KMS-11 (cell line): ENCODE measurements at regions not wholly inside any gene's neighbourhood (a gene's known extent, or its start where the extent isn't known, plus 50 kb on each side); places are given as distances from the start of the nearest gene placed in this dataset.

ENCODE experiments used
- H2AFZ ChIP-seq: fragments of 200-600 bp; sonication (generic); 2 replicates; pipeline ENCODE4 v1.6.1; 2016; ENCODE audit warnings: antibody characterized with exemption, mixed run types, low read depth
- H3K27ac ChIP-seq: fragments of 200-600 bp; sonication (generic); 2 replicates; pipeline ENCODE4 v1.6.1; 2016; ENCODE audit warnings: mild to moderate bottlenecking, mixed run types
- H3K27me3 ChIP-seq: fragments of 200-600 bp; sonication (generic); 2 replicates; pipeline ENCODE4 v1.6.1; 2017; ENCODE audit warnings: mild to moderate bottlenecking, low read depth, mixed run types, moderate library complexity; ENCODE audit not compliant: insufficient read depth
- H3K36me3 ChIP-seq: fragments of 200-600 bp; sonication (generic); 2 replicates; pipeline ENCODE4 v1.6.1; 2017; ENCODE audit warnings: mild to moderate bottlenecking, mixed run types; ENCODE audit not compliant: insufficient read depth
- H3K4me1 ChIP-seq: fragments of 200-600 bp; sonication (generic); 2 replicates; pipeline ENCODE4 v1.6.1; 2016; ENCODE audit warnings: mild to moderate bottlenecking, low read depth, mixed run types; ENCODE audit not compliant: poor library complexity, severe bottlenecking
- H3K4me2 ChIP-seq: fragments of 200-600 bp; sonication (generic); 2 replicates; pipeline ENCODE4 v1.7.0; 2016; ENCODE audit warnings: mild to moderate bottlenecking, mixed run types
- H3K4me3 ChIP-seq: fragments of 200-600 bp; sonication (generic); IDR thresholded peaks from 2 replicates; pipeline ENCODE4 v1.6.1; 2017; ENCODE audit warnings: low read depth, low read length, mixed read lengths; ENCODE audit not compliant: insufficient read depth
- H3K79me2 ChIP-seq: fragments of 200-600 bp; sonication (generic); 2 replicates; pipeline ENCODE4 v1.6.1; 2016; ENCODE audit warnings: low read depth, mixed run types; ENCODE audit not compliant: insufficient read depth
- H3K9ac ChIP-seq: fragments of 200-600 bp; sonication (generic); 2 replicates; pipeline ENCODE4 v1.6.1; 2016; ENCODE audit warnings: mild to moderate bottlenecking, mixed run types
- H4K20me1 ChIP-seq: fragments of 200-600 bp; sonication (generic); 2 replicates; pipeline ENCODE4 v1.6.1; 2016; ENCODE audit warnings: mild to moderate bottlenecking, mixed run types; ENCODE audit not compliant: insufficient read depth
- CTCF ChIP-seq: fragments of 200-600 bp; sonication (generic); conservative IDR thresholded peaks from 2 replicates; pipeline ENCODE4 v1.6.1; 2017; ENCODE audit warnings: low read depth, mild to moderate bottlenecking, antibody characterized with exemption, low read length, moderate library complexity, mixed read lengths

DNA sequence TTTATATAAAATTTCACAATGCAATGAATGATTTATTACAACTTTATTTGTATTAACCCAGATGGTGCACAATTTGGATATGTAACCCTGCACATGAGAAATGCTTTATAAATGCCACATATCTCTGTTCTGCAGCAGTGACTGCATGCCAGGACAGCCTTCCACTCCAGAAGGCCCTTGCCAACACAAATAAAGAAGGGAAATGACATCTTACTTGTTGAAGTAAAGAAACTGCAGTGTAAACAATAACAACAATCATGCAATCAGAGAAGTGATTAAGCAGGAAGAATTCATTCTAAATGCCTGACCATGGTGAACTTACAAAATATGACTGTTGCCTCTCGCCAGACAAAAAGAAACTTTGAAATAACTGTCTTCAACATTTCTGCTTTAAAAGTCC lies 129.9 kb upstream of the CHST9 start:
- no peak for TF ChIP-seq CTCF
- Histone ChIP-seq H3K27me3 (no peaks in the 10 kb centered on the region), H3K4me2 (no peak overlapping the region), H3K27ac (no peak overlapping the region), H3K79me2 (no peaks in the 10 kb centered on the region), H3K4me3 (no peak overlapping the region), H3K36me3 (no peaks in the 10 kb centered on the region), H4K20me1 (no peaks in the 10 kb centered on the region), H3K9ac (no peak overlapping the region), H3K4me1 (no peaks in the 10 kb centered on the region), H2AFZ (no peak overlapping the region)

- H4K20me1 ChIP-seq, result no peaks in the 10 kb centered on the region
- no peak overlapping the region for H3K4me3 ChIP-seq
- H3K36me3 ChIP-seq, result no peaks in the 10 kb centered on the region
- no peak overlapping the region for H3K4me2 ChIP-seq
- no peak overlapping the region for H3K9ac ChIP-seq
- no peak overlapping the region for H3K27ac ChIP-seq
- H3K79me2 ChIP-seq, result no peaks in the 10 kb centered on the region
- H2AFZ ChIP-seq, result no peak overlapping the region
- H3K4me1 ChIP-seq, result no peaks in the 10 kb centered on the region
- no peaks in the 10 kb centered on the region for H3K27me3 ChIP-seq
- TF ChIP-seq CTCF, result no peak
These were observed 128.6 kb upstream of the CHST9 start for GRCh38 chr18:27313678-27314077.

DNA sequence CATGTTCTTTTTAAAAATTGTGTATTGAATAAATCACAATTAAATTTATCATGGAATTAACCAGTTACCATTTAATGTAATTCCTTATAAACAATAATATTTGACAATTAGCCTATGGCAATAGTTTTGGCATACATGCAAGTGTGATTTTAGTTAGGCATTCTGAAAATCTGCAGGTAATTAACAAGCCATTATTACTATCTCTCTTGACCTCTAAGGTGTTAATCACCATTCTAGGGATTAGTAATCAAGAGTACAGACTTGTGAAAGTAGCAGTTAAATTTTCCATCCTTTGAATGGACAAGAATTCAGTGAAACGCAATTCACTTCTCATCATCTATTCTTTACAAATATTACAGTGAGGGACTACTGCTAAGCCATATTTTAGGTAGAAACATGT lies 127.7 kb upstream of the CHST9 start:
- no peak overlapping the region for H2AFZ ChIP-seq
- no peak overlapping the region for H3K27ac ChIP-seq
- H3K4me2 ChIP-seq, result no peak overlapping the region
- no peak overlapping the region for H3K4me3 ChIP-seq
- no peak for TF ChIP-seq CTCF
- no peak overlapping the region for H3K9ac ChIP-seq
- no peaks in the 10 kb centered on the region for H3K36me3 ChIP-seq
- no peaks in the 10 kb centered on the region for H3K79me2 ChIP-seq
- no peaks in the 10 kb centered on the region for H4K20me1 ChIP-seq
- no peaks in the 10 kb centered on the region for H3K4me1 ChIP-seq
- no peaks in the 10 kb centered on the region for H3K27me3 ChIP-seq

- Histone ChIP-seq H3K4me2 (no peak overlapping the region), H3K4me3 (no peak overlapping the region), H3K27me3 (no peaks in the 10 kb centered on the region), H3K9ac (no peak overlapping the region), H2AFZ (no peak overlapping the region), H3K36me3 (no peaks in the 10 kb centered on the region), H3K27ac (no peak overlapping the region), H3K4me1 (no peaks in the 10 kb centered on the region), H3K79me2 (no peaks in the 10 kb centered on the region), H4K20me1 (no peaks in the 10 kb centered on the region)
- no peak for TF ChIP-seq CTCF
These were observed 127.0 kb upstream of the CHST9 start for GRCh38 chr18:27312153-27312552.

DNA sequence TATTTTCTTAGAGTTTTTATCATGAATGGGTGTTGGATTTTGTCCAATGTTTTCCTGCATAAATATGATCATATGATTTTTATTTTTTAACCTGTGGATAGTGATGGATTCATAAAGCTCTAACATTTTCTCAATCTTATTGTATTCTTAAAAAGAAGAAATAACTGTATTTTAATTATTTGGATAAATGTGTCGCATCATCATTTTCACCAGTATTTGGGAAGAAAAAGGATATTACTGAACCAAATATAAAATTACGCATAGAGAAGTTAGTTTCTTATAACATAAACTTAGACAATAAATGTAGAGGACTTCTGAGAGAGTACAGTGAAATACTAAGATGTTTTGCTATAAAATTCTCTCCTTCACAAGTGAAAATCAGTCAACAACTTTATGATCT lies 126.0 kb upstream of the CHST9 start:
- Histone ChIP-seq H2AFZ (no peak overlapping the region), H4K20me1 (no peaks in the 10 kb centered on the region), H3K27me3 (no peaks in the 10 kb centered on the region), H3K4me2 (no peak overlapping the region), H3K79me2 (no peaks in the 10 kb centered on the region), H3K4me1 (no peaks in the 10 kb centered on the region), H3K27ac (no peak overlapping the region), H3K36me3 (no peaks in the 10 kb centered on the region), H3K4me3 (no peak overlapping the region), H3K9ac (no peak overlapping the region)
- TF ChIP-seq CTCF, result no peak
